ENCODE measurements at regions not wholly inside any gene's neighbourhood (a gene's known extent, or its start where the extent isn't known, plus 50 kb on each side); places are given as distances from the start of the nearest gene placed in this dataset.

DNA sequence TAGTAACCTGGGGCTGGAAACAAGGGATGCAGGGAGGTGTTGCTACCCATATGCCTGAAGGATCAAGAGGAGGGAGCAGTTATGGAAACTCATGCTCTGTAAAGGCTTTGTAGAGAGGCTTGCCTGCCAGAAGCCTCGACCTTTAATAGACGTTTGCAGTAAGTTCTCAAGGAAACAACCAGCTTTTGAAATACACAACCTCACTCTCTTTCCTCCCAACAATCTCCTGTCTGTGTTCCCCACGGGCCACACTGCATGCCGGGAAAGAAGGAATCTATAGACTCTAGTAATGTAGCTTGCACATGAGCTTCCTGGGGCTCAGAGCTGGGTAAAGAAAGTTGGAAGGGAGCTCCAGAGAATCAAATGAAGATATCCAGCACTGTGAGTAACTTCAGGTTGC, 101.6 kb upstream of the PACRGL start:
- no peak for DNase-seq (ENCODE audit: low read depth)
- TF ChIP-seq, protein P1, sequence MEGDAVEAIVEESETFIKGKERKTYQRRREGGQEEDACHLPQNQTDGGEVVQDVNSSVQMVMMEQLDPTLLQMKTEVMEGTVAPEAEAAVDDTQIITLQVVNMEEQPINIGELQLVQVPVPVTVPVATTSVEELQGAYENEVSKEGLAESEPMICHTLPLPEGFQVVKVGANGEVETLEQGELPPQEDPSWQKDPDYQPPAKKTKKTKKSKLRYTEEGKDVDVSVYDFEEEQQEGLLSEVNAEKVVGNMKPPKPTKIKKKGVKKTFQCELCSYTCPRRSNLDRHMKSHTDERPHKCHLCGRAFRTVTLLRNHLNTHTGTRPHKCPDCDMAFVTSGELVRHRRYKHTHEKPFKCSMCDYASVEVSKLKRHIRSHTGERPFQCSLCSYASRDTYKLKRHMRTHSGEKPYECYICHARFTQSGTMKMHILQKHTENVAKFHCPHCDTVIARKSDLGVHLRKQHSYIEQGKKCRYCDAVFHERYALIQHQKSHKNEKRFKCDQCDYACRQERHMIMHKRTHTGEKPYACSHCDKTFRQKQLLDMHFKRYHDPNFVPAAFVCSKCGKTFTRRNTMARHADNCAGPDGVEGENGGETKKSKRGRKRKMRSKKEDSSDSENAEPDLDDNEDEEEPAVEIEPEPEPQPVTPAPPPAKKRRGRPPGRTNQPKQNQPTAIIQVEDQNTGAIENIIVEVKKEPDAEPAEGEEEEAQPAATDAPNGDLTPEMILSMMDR (IDR thresholded peaks at IDR 0.05; ENCODE audit: insufficient read depth, low read depth, low read length, missing control alignments), result no peak
- H3K4me3 ChIP-seq (ENCODE audit: low read length), result no peak overlapping the region

DNA sequence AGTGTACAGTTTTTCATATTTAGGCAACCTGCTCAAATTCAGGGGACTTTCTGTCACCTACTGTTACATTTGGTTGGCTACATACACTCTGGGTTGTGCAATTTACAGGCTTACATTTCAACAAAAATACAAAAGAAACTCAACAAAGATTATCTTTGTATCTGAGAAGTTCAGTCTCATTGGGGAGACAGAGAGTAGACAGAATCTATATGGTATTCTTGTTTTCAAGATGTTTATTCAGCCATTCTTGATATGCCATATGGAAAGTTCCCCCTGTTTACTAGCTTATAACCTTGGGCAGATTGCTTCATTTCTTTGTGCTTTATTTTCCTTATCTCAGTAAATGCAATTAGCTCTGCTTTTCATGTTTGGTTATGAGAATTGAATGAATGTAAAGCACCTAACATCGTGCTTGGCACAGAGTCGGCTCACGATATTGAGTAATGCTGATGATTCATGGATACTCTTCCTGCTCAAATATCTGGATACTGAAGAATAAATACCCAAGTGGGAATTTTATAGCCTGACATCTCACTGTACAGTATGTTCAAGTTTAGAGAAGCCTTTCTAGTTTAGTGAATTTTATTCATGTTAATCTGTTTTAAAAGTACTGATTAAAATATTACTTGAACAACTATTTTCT, 96.5 kb upstream of the PACRGL start:
- no peak overlapping the region for H3K4me3 ChIP-seq (ENCODE audit: low read length)
- peak; percentile 83 for DNase-seq (ENCODE audit: low read depth)
- TF ChIP-seq, protein P1 (IDR thresholded peaks at IDR 0.05; ENCODE audit: insufficient read depth, low read depth, low read length, missing control alignments), result no peak

DNA sequence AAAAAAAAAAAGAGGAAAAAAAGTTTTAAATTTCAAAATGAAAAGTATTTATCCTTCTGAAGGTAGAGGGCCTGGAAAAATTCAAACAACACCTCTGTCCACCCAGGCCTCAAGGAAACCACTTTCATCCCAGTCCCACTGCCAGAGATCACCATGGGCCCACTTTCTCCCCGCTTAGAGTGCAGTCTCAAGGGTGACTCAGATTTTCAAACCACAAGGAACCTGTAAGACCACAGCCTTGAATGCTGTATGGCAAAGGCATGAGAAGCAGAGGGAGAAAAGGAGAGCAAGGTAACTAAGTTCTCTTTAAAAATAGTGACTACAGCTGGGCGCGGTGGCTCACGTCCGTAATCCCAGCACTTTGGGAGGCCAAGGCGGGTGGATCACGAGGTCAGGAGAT, 87.9 kb upstream of the PACRGL start:
- peak; percentile 57 for DNase-seq (ENCODE audit: low read depth)
- no peak overlapping the region for H3K4me3 ChIP-seq (ENCODE audit: low read length)
- TF ChIP-seq, protein P1 (IDR thresholded peaks at IDR 0.05; ENCODE audit: insufficient read depth, low read depth, low read length, missing control alignments), result no peak

DNA sequence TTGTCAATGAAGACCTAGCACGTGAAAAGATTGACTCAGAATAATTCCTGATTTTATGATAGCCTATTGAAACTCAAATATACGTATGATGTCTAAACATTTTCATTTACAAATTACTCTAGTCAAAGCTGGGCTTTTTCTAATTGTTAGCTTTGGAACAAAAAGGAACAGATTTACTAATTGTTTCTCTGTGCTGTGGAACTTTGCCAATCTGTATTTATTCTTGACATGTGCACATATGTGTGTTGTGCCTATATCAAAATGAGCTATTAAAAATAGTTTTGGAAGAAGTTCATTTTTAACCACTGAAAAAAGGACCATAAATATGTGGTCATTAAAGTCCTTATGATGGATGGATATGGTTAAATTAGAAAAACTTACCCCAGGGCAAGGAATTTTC, 85.4 kb upstream of the PACRGL start:
- TF ChIP-seq, protein P1 (IDR thresholded peaks at IDR 0.05; ENCODE audit: insufficient read depth, low read depth, low read length, missing control alignments), result no peak
- no peak overlapping the region for H3K4me3 ChIP-seq (ENCODE audit: low read length)
- no peak for DNase-seq (ENCODE audit: low read depth)

DNA sequence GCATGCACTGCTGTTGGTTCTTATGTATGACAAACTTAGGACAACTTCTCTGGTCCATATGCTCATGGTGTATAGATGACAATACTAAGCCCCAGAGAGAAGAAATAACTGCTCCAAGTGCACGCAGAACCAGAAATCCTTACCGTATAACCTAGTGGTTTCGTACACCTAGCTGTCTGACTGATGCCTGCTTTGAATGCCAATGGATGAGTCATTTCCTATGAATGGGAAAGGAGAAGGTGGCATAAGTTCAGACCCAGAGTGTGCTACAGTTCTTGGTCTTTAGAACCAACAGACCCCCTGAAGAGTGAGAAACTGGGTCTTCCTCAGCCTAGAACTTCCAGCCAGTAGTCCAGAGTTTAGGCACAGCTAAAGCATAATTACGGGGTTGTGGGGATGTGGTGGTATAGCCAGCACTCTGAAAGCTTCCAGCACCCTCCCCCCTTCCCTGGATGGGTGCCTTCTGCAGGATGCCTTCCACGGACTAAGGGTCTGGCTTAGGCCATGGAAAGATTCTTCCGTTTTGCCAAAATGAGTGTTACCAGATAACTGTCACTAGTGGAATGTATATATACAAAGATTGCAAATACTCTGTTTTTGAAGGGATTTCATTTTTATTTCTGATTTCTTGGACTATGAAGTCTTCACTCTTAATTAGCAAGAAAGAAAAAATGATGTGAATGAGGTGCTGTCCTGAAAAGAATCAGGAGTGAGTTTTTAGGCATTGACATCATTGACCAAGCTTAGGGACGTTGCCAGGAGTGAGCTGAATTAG, 84.6 kb upstream of the PACRGL start:
- TF ChIP-seq, protein P1 (IDR thresholded peaks at IDR 0.05; ENCODE audit: insufficient read depth, low read depth, low read length, missing control alignments), result no peak
- peak; percentile 82 for DNase-seq (ENCODE audit: low read depth)
- H3K4me3 ChIP-seq (ENCODE audit: low read length), result no peak overlapping the region

DNA sequence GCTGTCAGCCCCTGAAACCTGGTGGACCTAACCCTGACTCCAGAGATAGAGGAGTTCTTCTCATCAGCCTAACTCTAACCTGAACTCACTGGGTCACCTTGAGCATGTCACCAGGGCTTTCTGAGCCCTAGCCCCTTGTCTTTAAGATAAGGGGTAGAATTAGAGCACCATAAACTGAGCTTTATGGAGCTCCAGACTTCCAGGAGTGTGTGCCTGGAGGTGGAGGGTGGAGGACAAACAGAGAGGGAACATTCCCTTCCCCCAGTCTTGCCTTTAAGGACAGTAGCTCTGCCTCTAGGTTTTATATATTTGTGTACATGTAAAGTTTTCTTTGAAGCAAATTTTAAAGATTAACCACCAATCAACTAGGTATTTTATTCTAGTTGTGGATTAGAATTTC, 83.9 kb upstream of the PACRGL start:
- DNase-seq (ENCODE audit: low read depth), result no peak
- no peak overlapping the region for H3K4me3 ChIP-seq (ENCODE audit: low read length)
- TF ChIP-seq, protein P1 (IDR thresholded peaks at IDR 0.05; ENCODE audit: insufficient read depth, low read depth, low read length, missing control alignments), result no peak
